ENCODE measurements at regions not wholly inside any gene's neighbourhood (a gene's known extent, or its start where the extent isn't known, plus 50 kb on each side); places are given as distances from the start of the nearest gene placed in this dataset.
"Not testable (repeated sequence)": the region's sequence is repeated elsewhere in the genome, so short reads cannot be mapped to it uniquely, and the experiment has no call there.

GRCh38 chr10:6713716-6714115, 133.6 kb upstream of the PRKCQ start:
- no peak for DNase-seq

DNA sequence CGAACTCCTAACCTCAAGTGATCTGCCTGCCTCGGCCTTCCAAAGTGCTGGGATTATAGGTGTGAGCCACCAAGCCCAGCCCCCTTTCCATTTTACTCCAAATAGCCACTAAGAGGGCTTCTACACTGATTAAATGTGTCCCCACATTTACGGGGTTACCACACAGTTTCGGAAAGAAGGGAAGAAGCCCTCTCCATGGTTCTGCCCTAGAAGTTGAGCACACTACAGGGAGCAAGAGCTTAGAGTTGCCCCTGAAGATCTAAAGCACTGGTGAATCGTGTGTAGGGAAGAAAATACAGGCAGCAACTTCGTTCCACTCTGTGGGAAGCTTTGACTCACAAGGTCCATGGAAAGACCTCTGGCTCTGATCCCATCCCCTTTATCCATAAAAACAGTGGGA, 133.0 kb upstream of the PRKCQ start:
- DNase-seq = no peak

GRCh38 chr10:6711881-6712280, 131.8 kb upstream of the PRKCQ start:
- DNase-seq = no peak

DNA sequence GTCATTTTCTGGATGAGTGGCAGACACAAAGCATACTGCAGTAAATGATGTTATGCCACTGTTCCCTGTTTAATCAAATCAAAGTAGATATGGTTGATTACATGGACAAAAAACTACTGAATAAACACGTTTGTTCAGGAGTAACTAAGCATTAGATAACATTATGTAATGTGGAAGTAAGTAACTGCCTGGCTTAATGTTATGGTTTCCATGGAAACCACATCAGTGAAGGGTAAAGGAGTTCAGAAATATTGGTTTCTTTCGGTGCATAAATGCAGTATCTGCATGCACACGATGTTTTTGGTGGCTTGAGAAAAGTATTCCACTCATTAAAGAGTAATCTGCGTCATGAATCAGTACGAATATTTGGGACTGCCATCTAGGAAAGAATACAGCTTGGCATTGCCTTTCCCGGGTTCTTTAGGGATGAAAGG, 131.3 kb upstream of the PRKCQ start:
- DNase-seq = no peak

GRCh38 chr10:6707352-6707751, 127.3 kb upstream of the PRKCQ start:
- DNase-seq = no peak

- no peak for DNase-seq
These were observed 126.6 kb upstream of the PRKCQ start for GRCh38 chr10:6706725-6707124.

GRCh38 chr10:6704896-6705295, 124.8 kb upstream of the PRKCQ start:
- DNase-seq = no peak

DNA sequence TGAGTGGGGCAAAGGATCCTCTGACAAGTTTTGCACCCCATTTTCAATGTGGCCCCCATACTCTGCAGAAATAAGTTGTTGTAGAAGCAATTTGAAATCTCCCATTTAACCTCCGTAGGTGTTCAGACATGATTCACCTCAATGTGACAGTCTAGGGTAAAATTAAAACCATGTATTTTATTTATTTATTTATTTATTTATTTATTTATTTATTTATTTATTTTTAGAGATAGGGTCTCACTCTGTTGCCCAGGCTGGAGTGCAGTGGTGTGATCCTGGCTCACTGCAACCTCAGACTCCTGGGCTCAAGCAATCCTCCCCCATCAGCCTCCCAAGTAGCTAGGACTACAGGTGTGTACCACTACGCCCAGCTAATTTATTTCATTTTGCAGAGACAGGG, 122.8 kb upstream of the PRKCQ start:
- not testable (repeated sequence) for DNase-seq

- no peak for DNase-seq
These were observed 122.0 kb upstream of the PRKCQ start for GRCh38 chr10:6702030-6702429.

- no peak for DNase-seq
These were observed 121.2 kb upstream of the PRKCQ start for GRCh38 chr10:6701289-6701688.

DNA sequence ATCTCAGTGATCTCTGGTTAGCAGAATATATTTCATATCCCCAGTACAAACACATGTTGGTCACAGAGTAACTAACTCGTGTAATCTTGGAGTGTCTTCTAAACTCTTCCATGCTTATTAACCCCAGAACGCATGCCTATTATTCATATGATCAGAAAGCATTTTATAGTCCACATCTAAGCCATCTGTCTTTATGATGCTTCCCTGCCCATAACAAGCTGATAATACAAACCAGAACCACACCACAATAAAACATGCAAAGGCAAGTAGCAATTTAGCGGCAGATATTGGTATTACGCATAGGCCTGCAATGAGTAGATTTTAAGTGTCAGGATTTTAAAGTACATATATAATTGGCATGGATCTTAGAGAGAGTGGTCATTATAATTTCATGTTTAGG, 120.0 kb upstream of the PRKCQ start:
- no peak for DNase-seq

DNA sequence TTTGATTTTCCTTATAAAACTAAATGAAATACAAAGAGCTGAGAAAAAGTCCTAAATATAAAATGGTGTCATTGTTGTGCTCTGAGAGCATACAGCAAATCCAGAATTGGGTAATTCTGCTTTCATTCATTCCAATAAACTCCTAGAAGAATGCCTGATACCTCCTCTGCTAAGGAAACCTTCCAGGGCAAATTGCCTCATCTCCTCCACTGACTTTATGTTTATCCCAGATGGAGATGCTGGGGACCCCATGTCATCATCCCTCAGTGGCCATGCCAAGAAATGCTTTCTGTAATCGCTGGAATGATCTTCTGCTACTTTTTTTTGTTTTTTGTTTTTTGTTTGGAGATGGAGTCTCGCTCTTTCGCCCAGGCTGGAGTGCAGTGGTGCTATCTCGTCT, 119.3 kb upstream of the PRKCQ start:
- no peak for DNase-seq

DNA sequence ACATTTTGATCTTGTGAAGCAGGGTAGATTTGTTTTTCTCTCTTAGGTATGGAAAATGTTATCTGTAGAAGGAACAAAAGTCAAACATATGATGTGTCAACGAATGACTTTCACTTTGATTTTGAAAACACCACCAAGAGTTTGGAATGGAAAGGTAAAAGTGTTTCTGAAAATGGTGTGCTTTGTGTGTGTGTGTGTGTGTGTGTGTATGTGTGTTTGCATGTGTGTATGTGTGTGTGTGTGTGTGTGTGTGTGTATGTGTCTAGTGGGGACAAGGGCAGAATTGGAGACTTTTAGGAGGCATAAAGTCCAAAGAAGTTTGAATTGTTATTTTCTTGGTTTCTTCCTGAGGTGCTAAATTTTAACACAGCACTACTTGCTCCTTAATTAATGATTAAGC, 115.4 kb upstream of the PRKCQ start:
- DNase-seq = no peak

- no peak for DNase-seq
These were observed 114.5 kb upstream of the PRKCQ start for GRCh38 chr10:6694447-6695140.

DNA sequence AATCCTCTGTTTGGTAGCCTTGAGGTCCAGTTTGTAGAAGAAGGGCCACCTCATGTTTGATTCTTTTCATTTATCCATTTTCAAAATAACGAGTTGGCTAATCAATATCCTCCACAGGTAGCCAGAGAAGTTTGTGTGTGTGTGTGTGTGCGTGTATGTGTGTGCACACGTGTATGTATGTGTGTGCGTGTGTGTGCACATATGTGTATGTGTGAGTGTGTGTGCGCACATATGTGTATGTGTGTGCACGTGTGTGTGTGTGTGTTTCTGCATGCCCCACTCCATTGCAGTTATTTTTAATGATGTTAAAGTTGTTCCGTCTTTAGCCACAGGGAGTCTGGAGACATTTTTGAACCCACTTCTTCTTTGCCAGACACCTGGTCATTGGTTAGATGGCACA, 112.8 kb upstream of the PRKCQ start:
- no peak for DNase-seq

DNA sequence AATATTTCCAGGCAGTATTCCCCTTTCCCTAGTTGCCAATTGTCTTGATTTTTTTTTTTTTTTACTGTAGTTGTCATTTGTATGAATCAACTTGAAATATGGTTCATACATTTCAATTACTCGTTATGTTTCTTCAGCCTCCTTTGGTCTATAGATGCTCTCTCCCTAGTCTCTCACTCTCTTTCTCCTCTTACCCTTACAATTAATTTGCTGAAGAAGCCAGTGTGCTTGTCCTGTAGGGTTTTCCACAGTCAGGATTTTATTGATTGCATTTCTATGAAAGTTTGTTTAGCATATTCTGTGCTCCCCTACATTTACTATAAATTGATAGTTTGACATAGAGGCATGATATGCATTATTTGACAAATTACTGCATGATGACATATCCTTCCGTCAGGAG, 112.0 kb upstream of the PRKCQ start:
- no peak for DNase-seq

- no peak for DNase-seq
These were observed 109.0 kb upstream of the PRKCQ start for GRCh38 chr10:6689036-6689435.

DNA sequence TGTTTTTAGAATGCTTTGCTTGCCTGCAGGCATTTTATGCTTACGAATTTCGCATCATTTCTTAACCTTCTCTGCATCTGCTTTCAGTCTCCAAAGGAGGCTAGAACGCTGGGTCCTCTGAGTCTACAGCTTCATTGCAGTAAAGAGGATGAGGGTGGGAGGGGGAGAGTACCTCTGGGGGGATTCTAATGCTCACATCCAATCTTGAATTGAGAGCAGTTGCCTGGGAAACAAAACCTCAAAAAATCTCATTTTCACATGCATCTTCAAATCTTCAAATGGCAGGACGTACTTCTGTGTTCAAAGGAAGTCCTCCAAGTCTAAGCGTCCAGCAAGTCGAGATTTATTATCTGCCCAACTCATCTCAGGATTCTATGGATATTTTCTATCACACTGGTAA, 100.7 kb upstream of the PRKCQ start:
- DNase-seq = no peak

DNA sequence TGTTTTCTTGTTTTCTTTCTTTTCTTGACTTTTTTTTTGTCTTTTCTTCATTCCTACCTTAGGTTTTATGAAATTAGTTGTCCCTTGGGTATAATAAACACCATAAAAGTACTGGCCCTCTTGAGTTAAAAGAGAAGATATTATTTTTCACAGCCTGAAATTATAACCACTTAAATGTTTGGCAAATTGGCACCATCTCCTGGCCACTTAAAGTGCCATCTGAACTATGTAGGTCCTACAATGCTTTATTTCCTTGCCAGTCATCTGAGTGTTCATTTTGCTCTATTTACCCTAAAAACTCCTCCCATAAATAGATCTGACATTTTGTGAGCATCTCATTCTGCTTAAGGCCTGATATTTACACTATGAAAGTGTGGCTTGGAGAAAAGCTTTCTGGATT, 98.9 kb upstream of the PRKCQ start:
- no peak for DNase-seq

- DNase-seq = no peak
These were observed 98.2 kb upstream of the PRKCQ start for GRCh38 chr10:6678211-6678803.

DNA sequence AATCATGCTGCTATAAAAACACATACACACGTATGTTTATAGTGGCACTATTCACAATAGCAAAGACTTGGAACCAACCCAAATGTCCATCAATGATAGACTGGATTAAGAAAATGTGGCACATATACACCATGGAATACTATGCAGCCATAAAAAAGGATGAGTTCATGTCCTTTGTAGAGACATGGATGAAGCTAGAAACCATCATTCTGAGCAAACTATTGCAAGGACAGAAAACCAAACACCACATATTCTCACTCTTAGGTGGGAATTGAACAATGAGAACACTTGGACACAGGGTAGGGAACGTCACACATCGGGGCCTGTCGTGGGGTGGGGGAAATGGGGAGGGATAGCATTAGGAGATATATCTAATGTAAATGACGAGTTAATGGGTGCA, 97.1 kb upstream of the PRKCQ start:
- DNase-seq = not testable (repeated sequence)

GRCh38 chr10:6674291-6674690, 94.2 kb upstream of the PRKCQ start:
- no peak for DNase-seq

GRCh38 chr10:6671976-6672375, 91.9 kb upstream of the PRKCQ start:
- no peak for DNase-seq

GRCh38 chr10:6669269-6669859, 89.3 kb upstream of the PRKCQ start:
- no peak for DNase-seq

All from NCI-H774 (cell line).